ENCODE measurements at regions not wholly inside any gene's neighbourhood (a gene's known extent, or its start where the extent isn't known, plus 50 kb on each side); places are given as distances from the start of the nearest gene placed in this dataset.

- no peak for DNase-seq
Measured at GRCh38 chr4:26075583-26075982, 161.6 kb downstream of the SMIM20 start.

- DNase-seq, result peak; percentile 45
Measured at GRCh38 chr4:26076000-26076587, 162.1 kb downstream of the SMIM20 start.

GRCh38 chr4:26076896-26077295 is 162.9 kb downstream of the SMIM20 start:
- no peak for DNase-seq

DNA sequence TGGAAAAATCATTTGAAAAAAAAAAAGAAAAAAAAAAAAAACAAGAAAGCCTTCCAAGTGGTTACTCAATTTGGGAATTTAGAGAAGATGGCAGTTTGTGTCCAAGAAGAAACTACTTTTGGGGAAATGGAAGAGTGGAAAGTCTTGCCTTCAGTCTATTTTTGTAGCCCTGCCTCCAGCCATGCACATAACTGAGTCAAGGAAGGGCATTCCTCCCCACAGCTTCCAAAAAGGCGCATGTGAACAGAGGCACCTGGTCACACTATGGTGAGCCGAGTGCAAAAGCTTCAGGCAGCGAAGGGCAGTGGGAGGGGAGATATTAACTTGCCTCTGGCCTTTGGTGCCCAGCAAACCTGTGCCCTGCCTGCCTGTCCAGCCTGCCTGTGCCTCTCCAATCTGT is 163.7 kb downstream of the SMIM20 start:
- no peak for DNase-seq

- DNase-seq, result no peak
Measured at GRCh38 chr4:26080870-26081628, 167.0 kb downstream of the SMIM20 start.

GRCh38 chr4:26081795-26082498 is 167.9 kb downstream of the SMIM20 start:
- no peak for DNase-seq

DNA sequence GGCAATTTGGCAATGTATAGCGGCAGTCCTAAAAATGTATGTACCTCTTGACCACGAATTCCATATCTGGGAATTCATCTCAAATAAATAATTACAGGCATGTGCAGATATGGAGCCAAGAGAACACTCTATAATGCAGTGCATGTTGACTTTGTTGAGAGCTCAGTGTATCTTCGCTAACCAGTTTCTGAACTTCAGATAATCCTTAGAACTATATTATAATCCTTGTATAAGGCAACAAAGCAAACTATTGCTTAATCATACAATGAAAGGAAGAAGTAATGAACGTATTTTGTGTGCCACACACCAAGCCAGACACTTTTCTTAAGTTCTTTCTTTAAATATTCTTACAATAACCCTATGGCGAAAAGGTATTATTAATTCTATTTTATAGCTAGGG is 168.5 kb downstream of the SMIM20 start:
- DNase-seq, result no peak

- no peak for DNase-seq
Measured at GRCh38 chr4:26083987-26084386, 170.0 kb downstream of the SMIM20 start.

GRCh38 chr4:26084414-26084813 is 170.4 kb downstream of the SMIM20 start:
- no peak for DNase-seq

DNA sequence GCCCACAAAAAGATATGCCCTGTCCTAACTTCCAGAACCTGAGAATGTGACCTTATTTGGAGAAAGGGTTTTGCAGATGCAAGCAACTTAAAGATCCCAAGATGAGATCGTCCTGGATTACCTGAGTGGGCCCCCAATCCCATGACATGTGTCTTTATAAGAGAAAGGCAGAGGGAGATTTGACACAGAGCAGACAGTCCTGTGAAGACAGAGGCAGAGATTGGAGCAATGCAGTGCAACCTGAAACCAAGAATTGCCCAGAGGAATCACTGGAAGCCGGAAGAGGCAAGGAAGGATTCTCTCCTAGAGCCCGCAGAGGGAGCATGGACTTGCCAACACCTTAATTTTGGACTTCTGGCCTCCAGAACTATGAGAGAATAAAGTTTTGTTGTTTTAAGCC is 171.5 kb downstream of the SMIM20 start:
- DNase-seq, result no peak

GRCh38 chr4:26086621-26087441 is 172.8 kb downstream of the SMIM20 start:
- DNase-seq, result no peak

GRCh38 chr4:26088433-26088928 is 174.5 kb downstream of the SMIM20 start:
- peak; percentile 42 for DNase-seq

- no peak for DNase-seq
Measured at GRCh38 chr4:26093551-26093950, 179.5 kb downstream of the SMIM20 start.

DNA sequence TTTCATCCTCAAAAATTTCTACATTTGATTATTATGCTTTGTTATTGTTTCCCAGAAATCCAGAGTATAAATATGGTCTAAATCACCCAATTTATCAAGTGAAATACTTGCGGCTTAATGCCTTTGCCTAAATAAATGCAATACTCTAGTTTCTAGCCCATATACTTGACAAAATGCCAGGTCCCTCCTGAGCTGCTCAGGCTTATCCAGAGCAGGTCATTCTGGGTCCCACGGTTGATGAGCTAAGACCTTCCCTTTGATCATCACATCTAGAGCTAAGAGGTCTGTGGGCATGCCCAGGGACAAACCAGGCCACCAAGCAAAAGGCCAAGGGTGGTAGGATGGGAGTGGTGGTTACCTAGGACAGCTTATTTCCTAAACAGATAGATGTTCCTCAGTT is 180.1 kb downstream of the SMIM20 start:
- no peak for DNase-seq

DNA sequence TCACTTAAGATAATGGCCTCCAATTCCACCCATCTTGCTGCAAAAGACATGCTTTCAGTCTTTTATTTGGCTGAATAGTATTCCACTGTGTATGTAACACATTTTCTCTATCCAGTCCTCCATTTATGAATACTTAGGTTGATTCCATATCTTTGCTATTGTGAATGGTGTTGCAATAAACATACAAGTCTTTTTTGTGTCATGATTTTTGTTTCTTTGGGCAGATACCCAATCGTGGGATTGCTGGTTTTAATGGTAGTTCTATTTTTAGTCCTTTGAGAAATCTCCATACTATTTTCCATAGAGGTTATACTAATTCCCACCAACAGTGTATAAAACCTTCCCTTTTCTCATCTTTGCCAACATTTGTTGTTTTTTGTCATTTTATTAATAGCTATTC is 180.9 kb downstream of the SMIM20 start:
- no peak for DNase-seq

DNA sequence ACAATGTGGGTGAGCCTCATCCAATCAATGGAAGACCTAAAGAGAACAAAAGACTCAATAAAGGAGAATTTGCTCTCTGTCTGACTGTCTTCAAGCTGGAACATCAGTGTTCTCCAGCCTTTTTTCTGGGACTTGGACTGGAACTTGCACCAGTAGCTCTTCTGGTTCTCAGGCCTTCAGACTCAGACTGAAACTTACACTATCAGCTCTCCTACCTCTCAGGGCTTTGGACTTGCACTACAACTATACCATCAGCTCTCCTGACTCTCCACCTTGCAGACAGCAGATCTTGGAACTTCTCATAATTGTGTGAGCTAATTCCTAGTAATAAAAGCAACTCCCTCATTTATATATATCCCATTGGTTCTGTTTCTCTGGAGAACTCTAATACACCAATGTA is 185.9 kb downstream of the SMIM20 start:
- no peak for DNase-seq

- no peak for DNase-seq
Measured at GRCh38 chr4:26101011-26101410, 187.0 kb downstream of the SMIM20 start.

DNA sequence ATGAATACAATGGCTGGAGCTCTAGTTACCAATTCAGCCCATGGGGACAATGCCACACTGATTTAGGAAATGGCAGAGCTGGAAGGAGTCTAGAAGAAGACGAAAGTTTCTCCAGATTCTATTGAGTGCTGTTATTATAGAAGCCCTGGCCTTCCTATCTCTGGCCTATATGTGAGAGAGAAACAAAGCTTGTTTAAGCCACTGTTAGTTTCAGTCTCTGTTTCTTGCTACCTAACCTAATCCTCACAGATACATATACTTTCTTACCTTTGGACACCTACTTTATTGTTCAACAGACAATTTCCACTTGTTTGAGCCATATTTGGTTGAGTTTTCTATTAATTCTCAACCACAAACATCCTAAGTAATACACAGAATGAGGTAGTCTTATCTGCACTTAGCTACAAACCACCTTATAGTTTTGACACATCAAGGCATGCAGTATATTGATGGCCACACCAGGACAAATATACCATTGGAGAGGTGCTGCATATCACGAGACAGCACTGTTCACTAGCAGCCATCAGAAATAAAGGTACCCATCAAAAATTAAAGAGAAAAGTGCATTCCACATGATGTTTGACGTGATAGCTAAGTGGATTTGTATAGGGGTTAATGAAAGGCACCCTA is 190.2 kb downstream of the SMIM20 start:
- DNase-seq, result no peak

DNA sequence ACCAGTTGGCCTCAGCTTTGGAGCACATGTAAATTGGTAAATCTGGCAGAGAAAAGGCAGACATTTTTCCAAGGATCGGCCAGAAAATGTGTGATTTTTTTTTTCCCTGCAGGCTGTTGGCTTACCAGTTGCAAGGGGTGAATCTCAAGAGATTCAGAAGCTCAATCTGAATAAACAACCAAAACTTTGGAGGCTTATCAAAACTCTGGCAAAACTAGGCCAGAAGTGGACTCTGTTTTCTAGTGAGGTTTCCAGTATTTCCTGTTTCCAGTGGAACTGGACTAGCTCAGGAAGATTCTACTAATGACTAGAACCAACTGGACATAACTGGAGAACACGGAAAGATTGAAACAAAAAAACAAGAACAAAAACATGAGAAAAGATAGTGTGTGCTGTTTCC is 191.3 kb downstream of the SMIM20 start:
- no peak for DNase-seq

DNA sequence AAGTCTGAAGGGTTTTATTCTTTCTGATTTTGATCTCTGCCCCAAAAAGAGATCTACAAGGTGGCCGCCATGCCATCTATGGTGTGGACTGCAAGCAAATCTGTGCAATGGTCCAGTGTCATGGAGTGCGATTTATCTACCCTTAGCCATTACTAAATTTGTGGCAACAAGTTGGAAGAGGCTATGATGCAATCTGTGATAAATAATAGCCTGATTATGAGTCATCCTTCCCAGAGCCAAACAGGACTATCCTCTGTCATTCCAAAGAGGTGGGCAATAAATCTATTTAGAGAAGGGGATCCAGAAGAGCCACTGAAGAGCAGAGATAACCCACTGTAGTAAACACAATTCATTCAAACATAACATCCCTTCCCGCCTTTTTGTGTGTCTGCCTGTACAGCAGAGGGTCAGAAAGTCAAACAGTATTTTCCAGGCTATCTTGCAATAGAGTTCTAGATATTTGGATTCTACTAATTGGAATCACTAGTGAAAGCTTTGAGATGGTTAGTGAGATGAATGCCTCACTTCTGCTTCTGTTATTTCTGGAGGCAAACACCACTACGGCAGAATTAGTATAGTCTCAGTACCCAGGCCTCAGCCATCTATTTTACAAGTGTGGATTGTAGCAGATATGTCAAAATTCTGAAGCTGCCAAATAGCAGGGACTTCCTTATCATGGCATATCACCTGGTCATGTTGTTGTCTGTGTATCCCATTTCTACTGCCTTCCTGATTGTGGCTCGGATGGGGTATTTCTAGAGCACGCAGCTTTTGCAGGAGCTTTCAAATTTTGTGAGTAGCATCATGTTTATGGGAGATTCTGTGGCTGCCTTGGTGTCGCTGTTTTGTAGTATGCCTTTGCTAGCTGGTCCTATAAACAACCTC is 192.0 kb downstream of the SMIM20 start:
- no peak for DNase-seq

GRCh38 chr4:26106776-26107175 is 192.8 kb downstream of the SMIM20 start:
- no peak for DNase-seq

GRCh38 chr4:26108054-26108453 is 194.0 kb downstream of the SMIM20 start:
- DNase-seq, result no peak

Measured in GDM1 (cell line).